Activated naive CD8-positive, alpha-beta T cell treated with anti-CD3 and anti-CD28 coated beads, Interleukin-2, amount 10 ng/mL, durations not matched to agents 7 days and 5 days (primary cell): ENCODE measurements at regions not wholly inside any gene's neighbourhood (a gene's known extent, or its start where the extent isn't known, plus 50 kb on each side); places are given as distances from the start of the nearest gene placed in this dataset.
"Not testable (repeated sequence)": the region's sequence is repeated elsewhere in the genome, so short reads cannot be mapped to it uniquely, and the experiment has no call there.

Source experiments
- ATAC-seq: fragments of 150-1000 bp; cut with Tn5 transposase; one replicate; pipeline ENCODE4 v1.10.0; 2021; ENCODE audit warnings: low read depth, moderate library complexity
- POLR2A ChIA-PET: fragments of 350-600 bp; sonication (Branson Sonifier 250); formaldehyde crosslinking; loops from one replicate; lab custom pipeline; 2021; ENCODE audit warnings: antibody characterized with exemption; lab: Charles Lee
- DNase-seq: peaks from one replicate; pipeline ENCODE4 v3.0.0; 2021
- H3K27ac Mint-ChIP-seq: one replicate; pipeline ENCODE4 v1.8.0; 2022; ENCODE audit warnings: mild to moderate bottlenecking, mixed read lengths
- H3K27me3 Mint-ChIP-seq: one replicate; pipeline ENCODE4 v1.8.0; 2022; ENCODE audit warnings: mild to moderate bottlenecking, moderate library complexity, mixed read lengths
- H3K36me3 Mint-ChIP-seq: one replicate; pipeline ENCODE4 v1.8.0; 2021; ENCODE audit warnings: mild to moderate bottlenecking, mixed read lengths
- H3K4me1 Mint-ChIP-seq: one replicate; pipeline ENCODE4 v1.8.0; 2021; ENCODE audit warnings: mixed read lengths
- H3K4me3 Mint-ChIP-seq: one replicate; pipeline ENCODE4 v1.8.0; 2022; ENCODE audit warnings: mild to moderate bottlenecking, moderate library complexity, mixed read lengths
- H3K9me3 Mint-ChIP-seq: one replicate; pipeline ENCODE4 v1.8.0; 2021; ENCODE audit warnings: mixed read lengths

- Mint-ChIP-seq H3K27ac (no peak overlapping the region), H3K27me3 (no peaks in the 10 kb centered on the region), H3K4me1 (no peaks in the 10 kb centered on the region), H3K4me3 (no peak overlapping the region), H3K9me3 (no peaks in the 10 kb centered on the region), H3K36me3 (no peaks in the 10 kb centered on the region)
- ATAC-seq (no peak), DNase-seq (no peak)
- POLR2A ChIA-PET = no interaction called here
Observed at GRCh38 chr1:194903524-194903923, 1704.7 kb downstream of the KCNT2 start.

- no peak for ATAC-seq
Observed at GRCh38 chr1:194889310-194889709, 1702.9 kb upstream of the B3GALT2 start.

GRCh38 chr1:194870860-194871259, 1684.4 kb upstream of the B3GALT2 start:
- H3K4me3 Mint-ChIP-seq = no peak overlapping the region

More at GRCh38 chr1:194889310-194889709, 1702.9 kb upstream of the B3GALT2 start:
- H3K9me3 Mint-ChIP-seq = peaks cover 6% of the 10 kb centered on the region
- no peak for DNase-seq
- H3K27ac Mint-ChIP-seq = no peak overlapping the region
- no peaks in the 10 kb centered on the region for H3K36me3 Mint-ChIP-seq
- POLR2A ChIA-PET = no interaction called here
- H3K4me3 Mint-ChIP-seq = no peak overlapping the region
- H3K27me3 Mint-ChIP-seq = no peaks in the 10 kb centered on the region
- no peaks in the 10 kb centered on the region for H3K4me1 Mint-ChIP-seq

GRCh38 chr1:194866153-194866552, 1679.7 kb upstream of the B3GALT2 start:
- POLR2A ChIA-PET = no interaction called here
- peaks cover 3% of the 10 kb centered on the region for H3K9me3 Mint-ChIP-seq
- no peak for ATAC-seq
- H3K27me3 Mint-ChIP-seq = no peaks in the 10 kb centered on the region
- H3K36me3 Mint-ChIP-seq = no peaks in the 10 kb centered on the region
- H3K4me1 Mint-ChIP-seq = no peaks in the 10 kb centered on the region
- H3K4me3 Mint-ChIP-seq = no peak overlapping the region
- no peak overlapping the region for H3K27ac Mint-ChIP-seq
- DNase-seq = no peak

More at GRCh38 chr1:194870860-194871259, 1684.4 kb upstream of the B3GALT2 start:
- no peaks in the 10 kb centered on the region for H3K9me3 Mint-ChIP-seq
- H3K27me3 Mint-ChIP-seq = no peaks in the 10 kb centered on the region
- H3K27ac Mint-ChIP-seq = no peak overlapping the region
- DNase-seq (no peak), ATAC-seq (no peak)
- H3K4me1 Mint-ChIP-seq = no peaks in the 10 kb centered on the region
- H3K36me3 Mint-ChIP-seq = no peaks in the 10 kb centered on the region
- POLR2A ChIA-PET = no interaction called here

- ATAC-seq (no peak), DNase-seq (no peak)
- no peak overlapping the region for H3K4me3 Mint-ChIP-seq
- no peaks in the 10 kb centered on the region for H3K4me1 Mint-ChIP-seq
- H3K36me3 Mint-ChIP-seq = no peaks in the 10 kb centered on the region
- H3K27ac Mint-ChIP-seq = no peak overlapping the region
- H3K9me3 Mint-ChIP-seq = peaks cover 3% of the 10 kb centered on the region
- no peaks in the 10 kb centered on the region for H3K27me3 Mint-ChIP-seq
- POLR2A ChIA-PET = no interaction called here
Observed at GRCh38 chr1:194865383-194865782, 1679.0 kb upstream of the B3GALT2 start.

GRCh38 chr1:194862129-194862528, 1675.7 kb upstream of the B3GALT2 start:
- Mint-ChIP-seq H3K27me3 (no peaks in the 10 kb centered on the region), H3K9me3 (peaks cover 5% of the 10 kb centered on the region), H3K4me3 (no peak overlapping the region), H3K27ac (no peak overlapping the region), H3K36me3 (no peaks in the 10 kb centered on the region), H3K4me1 (no peaks in the 10 kb centered on the region)
- ATAC-seq (no peak), DNase-seq (no peak)
- POLR2A ChIA-PET = no interaction called here

- H3K4me1 Mint-ChIP-seq = no peaks in the 10 kb centered on the region
- no peaks in the 10 kb centered on the region for H3K36me3 Mint-ChIP-seq
- POLR2A ChIA-PET = no interaction called here
- no peaks in the 10 kb centered on the region for H3K27me3 Mint-ChIP-seq
- no peak for ATAC-seq
- H3K9me3 Mint-ChIP-seq = peaks cover 5% of the 10 kb centered on the region
- no peak overlapping the region for H3K4me3 Mint-ChIP-seq
- H3K27ac Mint-ChIP-seq = no peak overlapping the region
- no peak for DNase-seq
Observed at GRCh38 chr1:194860248-194861201, 1674.1 kb upstream of the B3GALT2 start.

- ATAC-seq, H3K27me3 Mint-ChIP-seq: not testable (repeated sequence)
Observed at GRCh38 chr1:194859481-194860154, 1673.2 kb upstream of the B3GALT2 start.

GRCh38 chr1:194858811-194859480, 1672.5 kb upstream of the B3GALT2 start:
- H3K27ac Mint-ChIP-seq, DNase-seq, H3K9me3 Mint-ChIP-seq, POLR2A ChIA-PET, H3K27me3 Mint-ChIP-seq, H3K4me1 Mint-ChIP-seq, H3K36me3 Mint-ChIP-seq, ATAC-seq, H3K4me3 Mint-ChIP-seq: not testable (repeated sequence)

More at GRCh38 chr1:194859481-194860154, 1673.2 kb upstream of the B3GALT2 start:
- H3K9me3 Mint-ChIP-seq, H3K27ac Mint-ChIP-seq, DNase-seq, POLR2A ChIA-PET, H3K36me3 Mint-ChIP-seq, H3K4me3 Mint-ChIP-seq, H3K4me1 Mint-ChIP-seq: not testable (repeated sequence)

- H3K27ac Mint-ChIP-seq = no peak overlapping the region
- no peak for ATAC-seq
- H3K9me3 Mint-ChIP-seq = peaks cover 5% of the 10 kb centered on the region
- no peaks in the 10 kb centered on the region for H3K27me3 Mint-ChIP-seq
- H3K4me1 Mint-ChIP-seq = no peaks in the 10 kb centered on the region
- no peak for DNase-seq
- H3K4me3 Mint-ChIP-seq = no peak overlapping the region
- H3K36me3 Mint-ChIP-seq = no peaks in the 10 kb centered on the region
- POLR2A ChIA-PET = no interaction called here
Observed at GRCh38 chr1:194857413-194857812, 1671.0 kb upstream of the B3GALT2 start.

- POLR2A ChIA-PET = no interaction called here
- ATAC-seq (no peak), DNase-seq (no peak)
- Mint-ChIP-seq H3K4me1 (no peaks in the 10 kb centered on the region), H3K27ac (no peak overlapping the region), H3K27me3 (no peaks in the 10 kb centered on the region), H3K9me3 (no peaks in the 10 kb centered on the region), H3K4me3 (no peak overlapping the region), H3K36me3 (no peaks in the 10 kb centered on the region)
Observed at GRCh38 chr1:194848846-194849245, 1662.4 kb upstream of the B3GALT2 start.

GRCh38 chr1:194846488-194846887, 1660.1 kb upstream of the B3GALT2 start:
- POLR2A ChIA-PET = no interaction called here
- Mint-ChIP-seq H3K27ac (no peak overlapping the region), H3K27me3 (no peaks in the 10 kb centered on the region), H3K36me3 (no peaks in the 10 kb centered on the region), H3K4me1 (no peaks in the 10 kb centered on the region), H3K9me3 (no peaks in the 10 kb centered on the region), H3K4me3 (no peak overlapping the region)
- no peak for ATAC-seq
- no peak for DNase-seq

- Mint-ChIP-seq H3K4me1 (no peaks in the 10 kb centered on the region), H3K27me3 (no peaks in the 10 kb centered on the region), H3K36me3 (no peaks in the 10 kb centered on the region), H3K27ac (no peak overlapping the region), H3K9me3 (no peaks in the 10 kb centered on the region), H3K4me3 (no peak overlapping the region)
- DNase-seq (no peak), ATAC-seq (no peak)
- POLR2A ChIA-PET = no interaction called here
Observed at GRCh38 chr1:194843077-194843476, 1656.7 kb upstream of the B3GALT2 start.
